ENCODE measurements at regions not wholly inside any gene's neighbourhood (a gene's known extent, or its start where the extent isn't known, plus 50 kb on each side); places are given as distances from the start of the nearest gene placed in this dataset.

DNA sequence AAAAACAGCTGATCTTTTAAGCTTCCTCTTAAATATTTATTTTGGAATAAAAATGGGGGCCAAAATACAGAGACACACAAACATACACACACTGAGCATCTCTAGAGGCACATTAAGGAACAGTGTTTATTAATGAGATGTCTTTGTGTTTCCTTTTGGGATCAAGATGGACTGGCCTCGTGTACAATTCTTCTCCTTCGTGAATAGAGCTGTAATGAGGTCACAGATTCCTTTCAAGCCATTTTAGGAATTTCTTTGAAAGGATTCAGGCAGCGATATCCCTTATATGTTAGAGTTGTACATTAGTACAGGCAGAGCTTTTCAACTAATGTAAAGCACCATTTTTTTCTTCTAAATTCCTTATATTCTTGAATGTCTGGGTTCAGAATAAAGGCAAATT, 295.7 kb downstream of the CHRM3 start (continued):
- TF ChIP-seq, protein P1, sequence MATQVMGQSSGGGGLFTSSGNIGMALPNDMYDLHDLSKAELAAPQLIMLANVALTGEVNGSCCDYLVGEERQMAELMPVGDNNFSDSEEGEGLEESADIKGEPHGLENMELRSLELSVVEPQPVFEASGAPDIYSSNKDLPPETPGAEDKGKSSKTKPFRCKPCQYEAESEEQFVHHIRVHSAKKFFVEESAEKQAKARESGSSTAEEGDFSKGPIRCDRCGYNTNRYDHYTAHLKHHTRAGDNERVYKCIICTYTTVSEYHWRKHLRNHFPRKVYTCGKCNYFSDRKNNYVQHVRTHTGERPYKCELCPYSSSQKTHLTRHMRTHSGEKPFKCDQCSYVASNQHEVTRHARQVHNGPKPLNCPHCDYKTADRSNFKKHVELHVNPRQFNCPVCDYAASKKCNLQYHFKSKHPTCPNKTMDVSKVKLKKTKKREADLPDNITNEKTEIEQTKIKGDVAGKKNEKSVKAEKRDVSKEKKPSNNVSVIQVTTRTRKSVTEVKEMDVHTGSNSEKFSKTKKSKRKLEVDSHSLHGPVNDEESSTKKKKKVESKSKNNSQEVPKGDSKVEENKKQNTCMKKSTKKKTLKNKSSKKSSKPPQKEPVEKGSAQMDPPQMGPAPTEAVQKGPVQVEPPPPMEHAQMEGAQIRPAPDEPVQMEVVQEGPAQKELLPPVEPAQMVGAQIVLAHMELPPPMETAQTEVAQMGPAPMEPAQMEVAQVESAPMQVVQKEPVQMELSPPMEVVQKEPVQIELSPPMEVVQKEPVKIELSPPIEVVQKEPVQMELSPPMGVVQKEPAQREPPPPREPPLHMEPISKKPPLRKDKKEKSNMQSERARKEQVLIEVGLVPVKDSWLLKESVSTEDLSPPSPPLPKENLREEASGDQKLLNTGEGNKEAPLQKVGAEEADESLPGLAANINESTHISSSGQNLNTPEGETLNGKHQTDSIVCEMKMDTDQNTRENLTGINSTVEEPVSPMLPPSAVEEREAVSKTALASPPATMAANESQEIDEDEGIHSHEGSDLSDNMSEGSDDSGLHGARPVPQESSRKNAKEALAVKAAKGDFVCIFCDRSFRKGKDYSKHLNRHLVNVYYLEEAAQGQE (IDR thresholded peaks at IDR 0.05), result no peak

DNA sequence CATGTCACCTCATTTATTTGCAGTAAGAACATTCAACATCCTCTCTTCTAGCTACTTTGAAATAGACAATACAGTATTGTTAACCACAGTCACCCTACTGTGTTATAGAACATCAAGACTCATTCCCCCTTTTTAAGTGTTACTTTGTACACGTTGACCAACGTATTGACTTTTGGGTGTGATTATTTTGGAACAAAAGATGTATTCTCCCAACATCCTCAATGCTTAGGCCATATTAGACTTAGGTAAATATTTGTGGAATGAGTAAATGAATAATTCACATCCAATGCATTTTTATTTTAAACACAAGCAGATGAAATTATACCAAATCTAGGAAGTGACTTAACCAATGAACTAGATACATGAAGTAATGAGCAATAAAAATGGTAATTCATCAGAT, 296.6 kb downstream of the CHRM3 start:
- H3K27ac ChIP-seq, result no peak overlapping the region
- no peak for DNase-seq (ENCODE audit: low read depth in 1 of 2, low spot score in 1 of 2)
- H3K4me2 ChIP-seq, result no peak overlapping the region
- no peak overlapping the region for H3K4me3 ChIP-seq
- no peak for ATAC-seq
- 0% methylated on average over 2 of the region's 2 CpGs for WGBS (ENCODE audit: missing lambda C conversion rate)
- no peaks in the 10 kb centered on the region for H3K4me1 ChIP-seq
- H3K9me3 ChIP-seq, result no peaks in the 10 kb centered on the region
- ChIA-PET POLR2A (no interaction called here), CTCF (no interaction called here)
- TF ChIP-seq HOXB5 (CRISPR knock-in tag; IDR thresholded peaks at IDR 0.05) (no peak), ZC3H11A (IDR thresholded peaks at IDR 0.05) (no peak), POLR2A (IDR thresholded peaks at IDR 0.05; ENCODE audit: low read length) (no peak), NR3C1 (IDR thresholded peaks at IDR 0.05) (no peak), EHMT2 (IDR thresholded peaks at IDR 0.05; ENCODE audit: low read depth) (no peak), JUNB (IDR thresholded peaks at IDR 0.05) (no peak), NFE2L2 (conservative IDR thresholded peaks at IDR 0.05; ENCODE audit: low read length) (no peak), HDAC2 (IDR thresholded peaks at IDR 0.05) (no peak)
- TF ChIP-seq, protein P2, sequence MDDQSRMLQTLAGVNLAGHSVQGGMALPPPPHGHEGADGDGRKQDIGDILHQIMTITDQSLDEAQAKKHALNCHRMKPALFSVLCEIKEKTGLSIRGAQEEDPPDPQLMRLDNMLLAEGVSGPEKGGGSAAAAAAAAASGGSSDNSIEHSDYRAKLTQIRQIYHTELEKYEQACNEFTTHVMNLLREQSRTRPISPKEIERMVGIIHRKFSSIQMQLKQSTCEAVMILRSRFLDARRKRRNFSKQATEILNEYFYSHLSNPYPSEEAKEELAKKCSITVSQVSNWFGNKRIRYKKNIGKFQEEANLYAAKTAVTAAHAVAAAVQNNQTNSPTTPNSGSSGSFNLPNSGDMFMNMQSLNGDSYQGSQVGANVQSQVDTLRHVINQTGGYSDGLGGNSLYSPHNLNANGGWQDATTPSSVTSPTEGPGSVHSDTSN (IDR thresholded peaks at IDR 0.05), result no peak
- FAIRE-seq, result no peak

DNA sequence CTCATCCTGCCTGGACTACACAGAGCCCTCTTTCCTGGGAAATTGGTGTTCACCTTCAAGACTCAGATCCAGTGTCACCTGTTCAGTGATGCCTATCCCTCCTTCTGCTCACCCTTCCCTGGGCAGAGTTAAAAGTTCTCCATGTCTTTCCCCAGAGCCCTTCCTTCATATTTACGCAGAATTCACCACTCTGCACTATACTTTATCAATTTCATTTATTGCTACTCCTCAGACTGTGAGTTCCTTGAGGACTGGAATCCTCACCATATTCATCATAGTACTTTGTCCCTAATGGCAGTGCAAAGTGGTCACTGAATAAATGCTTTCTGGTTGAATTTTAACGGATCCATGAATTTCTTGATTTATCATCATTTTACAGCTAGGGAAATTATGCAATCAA, 300.0 kb downstream of the CHRM3 start:
- H3K9me3 ChIP-seq, result no peaks in the 10 kb centered on the region
- H3K27ac ChIP-seq, result no peak overlapping the region
- ChIA-PET CTCF (no interaction called here), POLR2A (no interaction called here)
- DNase-seq (ENCODE audit: low read depth in 1 of 2, low spot score in 1 of 2) (no peak), ATAC-seq (no peak), FAIRE-seq (no peak)
- WGBS (ENCODE audit: missing lambda C conversion rate), result 24% methylated on average over 2 of the region's 2 CpGs
- H3K4me3 ChIP-seq, result no peak overlapping the region
- no peaks in the 10 kb centered on the region for H3K4me1 ChIP-seq
- TF ChIP-seq NPAS2 (CRISPR knock-in tag; IDR thresholded peaks at IDR 0.05; ENCODE audit: borderline replicate concordance) (no peak), GATA3 (IDR thresholded peaks at IDR 0.05; ENCODE audit: borderline replicate concordance) (no peak), HOXB13 (CRISPR knock-in tag; IDR thresholded peaks at IDR 0.05; ENCODE audit: low read depth) (no peak), JUNB (IDR thresholded peaks at IDR 0.05) (no peak)
- TF ChIP-seq, protein P3, sequence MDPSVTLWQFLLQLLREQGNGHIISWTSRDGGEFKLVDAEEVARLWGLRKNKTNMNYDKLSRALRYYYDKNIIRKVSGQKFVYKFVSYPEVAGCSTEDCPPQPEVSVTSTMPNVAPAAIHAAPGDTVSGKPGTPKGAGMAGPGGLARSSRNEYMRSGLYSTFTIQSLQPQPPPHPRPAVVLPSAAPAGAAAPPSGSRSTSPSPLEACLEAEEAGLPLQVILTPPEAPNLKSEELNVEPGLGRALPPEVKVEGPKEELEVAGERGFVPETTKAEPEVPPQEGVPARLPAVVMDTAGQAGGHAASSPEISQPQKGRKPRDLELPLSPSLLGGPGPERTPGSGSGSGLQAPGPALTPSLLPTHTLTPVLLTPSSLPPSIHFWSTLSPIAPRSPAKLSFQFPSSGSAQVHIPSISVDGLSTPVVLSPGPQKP (IDR thresholded peaks at IDR 0.05; ENCODE audit: low read depth, low read length), result no peak
- H3K4me2 ChIP-seq, result no peak overlapping the region

DNA sequence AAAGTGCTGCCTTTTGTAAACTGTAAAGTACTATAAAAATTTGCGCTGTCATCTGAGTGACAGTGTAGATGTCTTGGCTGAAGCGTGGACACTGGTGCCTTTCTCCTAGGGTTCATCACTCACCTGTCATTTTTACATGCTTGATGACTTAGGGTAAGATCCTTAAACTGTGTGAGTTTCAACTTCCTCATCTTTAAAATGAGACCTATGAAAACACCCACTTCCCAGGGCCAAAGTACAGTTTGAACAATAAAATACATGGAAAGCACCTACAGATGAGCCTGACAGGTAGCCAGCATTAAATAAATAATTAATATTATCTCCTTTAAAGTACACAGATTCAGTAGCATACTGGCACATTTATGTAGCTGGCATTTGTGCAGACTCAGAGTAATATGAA, 309.9 kb downstream of the CHRM3 start:
- ChIA-PET POLR2A (no interaction called here), CTCF (no interaction called here)
- WGBS (ENCODE audit: missing lambda C conversion rate), result 50% methylated on average over 2 of the region's 2 CpGs
- no peak overlapping the region for H3K4me2 ChIP-seq
- DNase-seq (ENCODE audit: low read depth in 1 of 2, low spot score in 1 of 2) (no peak), FAIRE-seq (no peak), ATAC-seq (no peak)
- no peak overlapping the region for H3K4me3 ChIP-seq
- no peak overlapping the region for H3K27ac ChIP-seq
- no peaks in the 10 kb centered on the region for H3K4me1 ChIP-seq
- no peak for TF ChIP-seq CHD2 (IDR thresholded peaks at IDR 0.05; ENCODE audit: low read length, partially characterized antibody)
- TF ChIP-seq SMC3 (IDR thresholded peaks at IDR 0.05), result no peak
- TF ChIP-seq, protein P1 (IDR thresholded peaks at IDR 0.05), result no peak
- no peak for TF ChIP-seq MAFK (IDR thresholded peaks at IDR 0.05; ENCODE audit: partially characterized antibody)
- no peak for TF ChIP-seq SREBF2 (IDR thresholded peaks at IDR 0.05)
- H3K9me3 ChIP-seq, result no peaks in the 10 kb centered on the region

Data from A549 (cell line).